ENCODE measurements at regions not wholly inside any gene's neighbourhood (a gene's known extent, or its start where the extent isn't known, plus 50 kb on each side); places are given as distances from the start of the nearest gene placed in this dataset.
"Not testable (repeated sequence)": the region's sequence is repeated elsewhere in the genome, so short reads cannot be mapped to it uniquely, and the experiment has no call there.

DNA sequence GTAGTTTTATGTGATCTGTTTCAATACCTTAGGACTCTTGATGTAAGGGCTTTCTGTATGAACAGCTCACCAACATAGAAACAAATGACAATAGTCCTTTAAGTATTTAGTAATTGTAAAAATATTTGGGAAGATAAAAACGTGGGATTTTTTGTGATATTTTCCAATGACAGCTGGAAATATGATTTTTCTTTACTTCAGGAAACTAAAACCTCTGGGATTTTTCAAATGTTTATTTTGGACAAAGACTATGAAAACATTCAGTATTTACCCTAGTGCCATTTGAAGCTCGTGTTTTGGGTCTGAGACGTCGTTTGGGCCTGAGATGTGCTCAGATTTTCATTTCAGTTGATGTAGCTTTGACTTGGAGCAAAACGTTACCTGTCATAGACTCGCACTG is 240.0 kb downstream of the BMP4 start:
- no peak overlapping the region for H3K4me2 ChIP-seq (ENCODE audit: low read length)
- no peak for TF ChIP-seq EZH2 (IDR thresholded peaks at IDR 0.05; ENCODE audit: borderline replicate concordance, low read length)
- TF ChIP-seq, protein P1, sequence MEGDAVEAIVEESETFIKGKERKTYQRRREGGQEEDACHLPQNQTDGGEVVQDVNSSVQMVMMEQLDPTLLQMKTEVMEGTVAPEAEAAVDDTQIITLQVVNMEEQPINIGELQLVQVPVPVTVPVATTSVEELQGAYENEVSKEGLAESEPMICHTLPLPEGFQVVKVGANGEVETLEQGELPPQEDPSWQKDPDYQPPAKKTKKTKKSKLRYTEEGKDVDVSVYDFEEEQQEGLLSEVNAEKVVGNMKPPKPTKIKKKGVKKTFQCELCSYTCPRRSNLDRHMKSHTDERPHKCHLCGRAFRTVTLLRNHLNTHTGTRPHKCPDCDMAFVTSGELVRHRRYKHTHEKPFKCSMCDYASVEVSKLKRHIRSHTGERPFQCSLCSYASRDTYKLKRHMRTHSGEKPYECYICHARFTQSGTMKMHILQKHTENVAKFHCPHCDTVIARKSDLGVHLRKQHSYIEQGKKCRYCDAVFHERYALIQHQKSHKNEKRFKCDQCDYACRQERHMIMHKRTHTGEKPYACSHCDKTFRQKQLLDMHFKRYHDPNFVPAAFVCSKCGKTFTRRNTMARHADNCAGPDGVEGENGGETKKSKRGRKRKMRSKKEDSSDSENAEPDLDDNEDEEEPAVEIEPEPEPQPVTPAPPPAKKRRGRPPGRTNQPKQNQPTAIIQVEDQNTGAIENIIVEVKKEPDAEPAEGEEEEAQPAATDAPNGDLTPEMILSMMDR (IDR thresholded peaks at IDR 0.05; ENCODE audit: low read length): no peak

DNA sequence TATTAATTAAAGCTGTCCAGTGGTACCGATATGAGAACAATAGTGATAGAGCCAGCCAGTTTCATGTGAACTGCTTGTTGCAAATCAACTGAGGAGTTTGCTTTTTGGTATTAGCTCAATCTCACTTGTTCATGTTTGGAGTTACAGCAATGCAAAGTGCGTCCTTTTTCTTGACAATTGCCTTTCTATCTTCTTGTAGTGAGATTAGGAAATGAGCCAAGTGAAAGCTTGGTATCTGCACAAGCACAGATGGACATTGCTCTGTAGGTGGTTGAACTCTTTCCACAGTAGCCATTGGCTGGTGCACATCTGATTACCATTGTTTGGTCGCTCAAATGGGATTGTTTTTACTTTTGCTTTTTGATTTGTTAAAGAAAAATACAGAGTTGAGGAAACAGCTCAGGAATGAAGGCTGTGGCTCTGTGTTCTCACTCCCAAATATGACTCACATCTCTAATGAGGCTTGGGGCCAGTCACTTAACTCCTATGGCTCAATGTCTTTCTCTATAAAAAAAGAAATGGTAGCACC is 241.4 kb downstream of the BMP4 start:
- Histone ChIP-seq H3K36me3 (ENCODE audit: insufficient read depth, low read length) (no peaks in the 10 kb centered on the region), H3K9me3 (ENCODE audit: low read length) (no peaks in the 10 kb centered on the region), H3K4me1 (ENCODE audit: insufficient read depth, low read length, severe bottlenecking) (no peaks in the 10 kb centered on the region), H3K79me2 (ENCODE audit: insufficient read depth, low read length) (no peaks in the 10 kb centered on the region), H2AFZ (ENCODE audit: low read length) (no peak overlapping the region), H3K4me2 (ENCODE audit: low read length) (no peak overlapping the region), H3F3A (ENCODE audit: insufficient read depth, low read length) (no peaks in the 10 kb centered on the region), H3K27ac (ENCODE audit: low read depth, low read length, poor library complexity, severe bottlenecking) (no peak overlapping the region), H3K4me3 (ENCODE audit: low read depth, low read length, poor library complexity, severe bottlenecking) (no peak overlapping the region), H3K9ac (ENCODE audit: low read length) (no peak overlapping the region), H4K20me1 (ENCODE audit: insufficient read depth, low read length) (no peaks in the 10 kb centered on the region), H3K27me3 (ENCODE audit: insufficient read depth, low read length) (no peaks in the 10 kb centered on the region), H3K9me2 (ENCODE audit: low read depth, low read length) (no peaks in the 10 kb centered on the region)
- TF ChIP-seq, protein P1 (IDR thresholded peaks at IDR 0.05; ENCODE audit: low read length): no peak
- TF ChIP-seq EZH2 (IDR thresholded peaks at IDR 0.05; ENCODE audit: borderline replicate concordance, low read length): no peak

More for the DNA sequence above, 240.0 kb downstream of the BMP4 start:
- Histone ChIP-seq H3F3A (ENCODE audit: insufficient read depth, low read length) (no peaks in the 10 kb centered on the region), H4K20me1 (ENCODE audit: insufficient read depth, low read length) (no peaks in the 10 kb centered on the region), H3K9me3 (ENCODE audit: low read length) (no peaks in the 10 kb centered on the region), H3K9me2 (ENCODE audit: low read depth, low read length) (no peaks in the 10 kb centered on the region), H3K4me1 (ENCODE audit: insufficient read depth, low read length, severe bottlenecking) (no peaks in the 10 kb centered on the region), H2AFZ (ENCODE audit: low read length) (no peak overlapping the region), H3K27ac (ENCODE audit: low read depth, low read length, poor library complexity, severe bottlenecking) (no peak overlapping the region), H3K79me2 (ENCODE audit: insufficient read depth, low read length) (no peaks in the 10 kb centered on the region), H3K36me3 (ENCODE audit: insufficient read depth, low read length) (no peaks in the 10 kb centered on the region), H3K9ac (ENCODE audit: low read length) (no peak overlapping the region), H3K4me3 (ENCODE audit: low read depth, low read length, poor library complexity, severe bottlenecking) (no peak overlapping the region), H3K27me3 (ENCODE audit: insufficient read depth, low read length) (no peaks in the 10 kb centered on the region)

DNA sequence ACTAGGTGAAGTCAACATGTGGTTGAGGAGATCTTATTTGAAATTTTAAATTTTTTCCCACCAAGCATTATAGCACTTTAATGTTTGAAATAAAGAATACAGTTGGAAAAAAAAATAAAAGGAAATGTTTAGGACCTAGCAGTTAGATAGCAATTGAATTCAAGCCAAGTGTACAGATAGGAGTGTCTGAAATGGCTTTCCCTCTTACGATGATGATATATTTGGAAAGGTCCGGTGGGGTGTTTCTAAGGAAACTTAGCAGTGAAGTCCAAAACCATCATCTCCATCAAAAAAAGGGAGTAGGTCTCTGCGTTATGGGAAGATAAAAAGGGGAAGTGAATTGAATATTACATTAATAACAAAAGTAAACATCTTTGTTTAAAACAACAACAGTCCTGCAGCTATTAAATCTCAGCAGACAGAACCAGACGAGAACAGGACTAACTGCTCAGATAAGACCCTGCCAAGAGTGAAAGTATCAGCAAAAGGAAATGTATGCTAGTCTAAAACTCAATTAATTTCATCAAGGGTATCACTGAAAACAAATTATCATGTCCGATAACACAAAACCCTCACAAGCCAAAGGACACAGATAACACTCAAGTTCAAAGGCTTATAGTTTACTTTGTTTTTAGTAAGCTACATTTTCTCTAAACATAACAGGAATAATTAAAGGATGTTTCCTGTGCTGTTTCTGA is 242.0 kb downstream of the BMP4 start:
- no peaks in the 10 kb centered on the region for H3K36me3 ChIP-seq (ENCODE audit: insufficient read depth, low read length)
- H3K9ac ChIP-seq (ENCODE audit: low read length): no peak overlapping the region
- no peak overlapping the region for H2AFZ ChIP-seq (ENCODE audit: low read length)

DNA sequence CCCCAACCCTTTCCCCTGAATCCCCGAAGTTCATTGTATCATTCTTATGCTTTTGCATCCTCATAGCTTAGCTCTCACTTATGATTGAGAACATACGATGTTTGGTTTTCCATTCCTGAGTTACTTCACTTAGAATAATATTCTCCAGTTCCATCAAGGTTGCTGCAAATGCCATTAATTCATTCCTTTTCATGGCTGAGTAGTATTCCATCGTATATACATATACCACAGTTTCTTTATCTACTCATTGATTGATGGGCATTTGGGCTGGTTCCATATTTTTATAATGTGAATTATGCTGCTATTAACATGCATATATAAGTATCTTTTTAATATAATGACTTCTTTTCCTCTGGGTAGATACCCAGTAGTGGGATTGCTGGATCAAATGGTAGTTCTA is 243.7 kb downstream of the BMP4 start:
- not testable (repeated sequence) for H3K9me3 ChIP-seq (ENCODE audit: low read length); H2AFZ ChIP-seq (ENCODE audit: low read length); H3K27me3 ChIP-seq (ENCODE audit: insufficient read depth, low read length); H3K9ac ChIP-seq (ENCODE audit: low read length); H3K4me3 ChIP-seq (ENCODE audit: low read depth, low read length, poor library complexity, severe bottlenecking); H3K4me2 ChIP-seq (ENCODE audit: low read length); H3F3A ChIP-seq (ENCODE audit: insufficient read depth, low read length); H3K36me3 ChIP-seq (ENCODE audit: insufficient read depth, low read length); H3K79me2 ChIP-seq (ENCODE audit: insufficient read depth, low read length); H3K27ac ChIP-seq (ENCODE audit: low read depth, low read length, poor library complexity, severe bottlenecking); H3K4me1 ChIP-seq (ENCODE audit: insufficient read depth, low read length, severe bottlenecking); H4K20me1 ChIP-seq (ENCODE audit: insufficient read depth, low read length); H3K9me2 ChIP-seq (ENCODE audit: low read depth, low read length)

More for the DNA sequence above, 242.0 kb downstream of the BMP4 start:
- Histone ChIP-seq H3F3A (ENCODE audit: insufficient read depth, low read length) (no peaks in the 10 kb centered on the region), H3K9me2 (ENCODE audit: low read depth, low read length) (no peaks in the 10 kb centered on the region; the same call in 1 of the 2 replicates), H3K4me2 (ENCODE audit: low read length) (no peak overlapping the region), H3K27ac (ENCODE audit: low read depth, low read length, poor library complexity, severe bottlenecking) (no peak overlapping the region), H3K79me2 (ENCODE audit: insufficient read depth, low read length) (no peaks in the 10 kb centered on the region), H3K9me3 (ENCODE audit: low read length) (no peaks in the 10 kb centered on the region), H3K27me3 (ENCODE audit: insufficient read depth, low read length) (no peaks in the 10 kb centered on the region), H3K4me1 (ENCODE audit: insufficient read depth, low read length, severe bottlenecking) (no peaks in the 10 kb centered on the region), H3K4me3 (ENCODE audit: low read depth, low read length, poor library complexity, severe bottlenecking) (no peak overlapping the region), H4K20me1 (ENCODE audit: insufficient read depth, low read length) (no peaks in the 10 kb centered on the region)
- TF ChIP-seq, protein P1 (IDR thresholded peaks at IDR 0.05; ENCODE audit: low read length): no peak
- no peak for TF ChIP-seq EZH2 (IDR thresholded peaks at IDR 0.05; ENCODE audit: borderline replicate concordance, low read length)
